NCI-H1092 (cell line): ENCODE measurements at regions not wholly inside any gene's neighbourhood (a gene's known extent, or its start where the extent isn't known, plus 50 kb on each side); places are given as distances from the start of the nearest gene placed in this dataset.

Experiments used
- DNase-seq: peaks from one replicate; lab custom pipeline; 2025; lab: John Stamatoyannopoulos, UW

DNA sequence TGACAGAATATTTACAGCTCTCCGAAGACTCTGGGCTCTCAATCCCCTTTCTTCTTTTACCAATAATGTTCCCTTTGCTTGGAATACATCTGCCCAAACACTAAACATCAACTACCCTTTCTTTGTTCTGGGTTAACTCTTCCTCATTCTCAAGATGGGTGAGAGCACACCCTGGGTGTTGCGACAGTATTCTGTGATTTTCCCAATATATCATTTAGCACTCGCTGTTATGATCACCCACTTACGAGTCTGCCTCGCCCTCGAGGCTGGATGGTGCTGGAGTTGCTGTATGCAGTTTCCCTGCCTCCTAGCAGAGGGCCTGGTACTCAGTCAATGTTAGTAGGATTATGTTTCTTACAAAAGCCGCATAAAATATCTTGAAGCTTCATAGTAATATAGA is 93.2 kb downstream of the SOCS6 start:
- DNase-seq: no peak

DNA sequence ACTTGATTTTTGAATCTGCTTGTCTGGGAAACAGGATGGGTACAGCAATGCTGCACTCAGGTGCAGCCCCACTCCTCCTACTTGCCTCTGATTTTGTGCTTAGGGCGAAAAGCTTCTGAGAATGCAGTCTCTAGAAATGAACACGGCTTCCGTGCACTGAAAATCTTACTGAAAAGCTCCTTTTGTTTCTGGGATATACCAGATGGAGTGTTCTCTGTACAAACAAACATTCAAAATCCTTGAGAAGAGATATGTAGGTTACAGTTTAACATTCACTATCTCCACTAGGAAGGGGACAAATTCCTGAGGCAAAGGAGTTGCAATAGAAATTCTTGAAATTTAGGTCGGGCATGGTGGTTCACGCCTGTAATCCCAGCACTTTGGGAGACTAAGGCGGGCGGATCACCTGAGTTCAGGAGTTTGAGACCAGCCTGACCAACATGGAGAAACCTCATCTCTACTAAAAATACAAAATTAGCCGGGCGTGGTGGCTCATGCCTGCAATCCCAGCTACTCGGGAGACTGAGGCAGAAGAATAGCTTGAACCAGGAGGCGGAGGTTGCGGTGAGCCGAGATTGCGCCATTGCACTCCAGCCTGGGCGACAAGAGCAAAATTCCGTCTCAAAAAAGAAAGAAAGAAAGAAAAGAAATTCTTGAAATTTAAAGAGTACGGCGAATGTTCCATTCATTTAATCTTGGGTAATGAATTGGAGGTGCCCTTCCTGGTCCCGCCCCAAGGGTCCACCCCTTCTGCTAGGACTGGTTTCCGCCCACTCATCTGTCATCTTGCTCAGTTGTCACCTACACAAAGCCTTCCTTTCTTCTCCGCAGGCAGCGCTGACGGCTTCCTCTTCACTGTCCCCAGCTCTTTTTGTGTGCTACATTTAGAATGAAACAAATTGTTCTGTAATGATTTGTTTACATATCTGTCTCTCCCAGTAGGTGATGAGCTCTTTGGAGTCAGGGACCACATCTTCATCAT is 92.4 kb downstream of the SOCS6 start:
- no peak for DNase-seq
